Neural cell (in vitro differentiated cells): ENCODE measurements at regions not wholly inside any gene's neighbourhood (a gene's known extent, or its start where the extent isn't known, plus 50 kb on each side); places are given as distances from the start of the nearest gene placed in this dataset.

Experiments used
- H2AFZ ChIP-seq: fragments of 200-600, 300-800 bp; sonication (generic), shearing (Covaris generic); 2 replicates; pipeline ENCODE4 v1.6.0; 2014; ENCODE audit warnings: low read depth, mild to moderate bottlenecking, antibody characterized with exemption, low read length, moderate library complexity
- H3F3A ChIP-seq: fragments of 200-600 bp; shearing (Covaris generic); 2 replicates; pipeline ENCODE4 v1.6.1; 2016; ENCODE audit warnings: mild to moderate bottlenecking, moderate library complexity, mixed read lengths, antibody characterized with exemption, low read length; ENCODE audit not compliant: insufficient read depth, poor library complexity, severe bottlenecking
- H3K27ac ChIP-seq: fragments of 200-600, 300-800 bp; sonication (generic), shearing (Covaris generic); 2 replicates; pipeline ENCODE4 v1.5.1; 2014; ENCODE audit warnings: mild to moderate bottlenecking, low read length, moderate library complexity
- H3K27me3 ChIP-seq: fragments of 300-800, 200-600 bp; sonication (generic), shearing (Covaris generic); 2 replicates; pipeline ENCODE4 v1.6.0; 2014; ENCODE audit warnings: mild to moderate bottlenecking, low read depth, low read length, moderate library complexity; ENCODE audit not compliant: insufficient read depth
- H3K36me3 ChIP-seq: fragments of 300-800, 200-600 bp; sonication (generic), shearing (Covaris generic); 2 replicates; pipeline ENCODE4 v1.5.1; 2014; ENCODE audit warnings: mild to moderate bottlenecking, antibody characterized with exemption, low read length, moderate library complexity; ENCODE audit not compliant: insufficient read depth
- H3K4me2 ChIP-seq: fragments of 300-800, 200-600 bp; sonication (generic), shearing (Covaris generic); 2 replicates; pipeline ENCODE4 v1.6.0; 2014; ENCODE audit warnings: mild to moderate bottlenecking, low read length
- H3K4me3 ChIP-seq: fragments of 300-800, 200-600 bp; sonication (generic), shearing (Covaris generic); 2 replicates; pipeline ENCODE4 v1.5.1; 2014; ENCODE audit warnings: mild to moderate bottlenecking, low read length, moderate library complexity
- H3K79me2 ChIP-seq: fragments of 200-600 bp; shearing (Covaris generic); replicated peaks from 2 replicates; pipeline ENCODE4 v1.6.0; 2014; ENCODE audit warnings: mild to moderate bottlenecking, low read length, moderate library complexity; ENCODE audit not compliant: insufficient read depth
- H3K9ac ChIP-seq: fragments of 300-800, 200-600 bp; sonication (generic), shearing (Covaris generic); 2 replicates; pipeline ENCODE4 v1.6.1; 2016; ENCODE audit warnings: mild to moderate bottlenecking, low read length, mixed read lengths
- H3K9me2 ChIP-seq: fragments of 200-600 bp; shearing (Covaris generic); 2 replicates; pipeline ENCODE4 v1.6.1; 2016; ENCODE audit warnings: mild to moderate bottlenecking, low read length, mixed read lengths; ENCODE audit not compliant: insufficient read depth
- H3K9me3 ChIP-seq: fragments of 200-600, 300-800 bp; sonication (generic), shearing (Covaris generic); 2 replicates; pipeline ENCODE4 v1.6.1; 2016; ENCODE audit warnings: mild to moderate bottlenecking, mixed run types, low read length, moderate library complexity, mixed read lengths
- H4K20me1 ChIP-seq: fragments of 200-600 bp; shearing (Covaris generic); 2 replicates; pipeline ENCODE4 v1.6.1; 2016; ENCODE audit warnings: mild to moderate bottlenecking, mixed run types; ENCODE audit not compliant: insufficient read depth
- EP300 ChIP-seq: fragments of 450-650 bp; conservative IDR thresholded peaks from 2 replicates; pipeline ENCODE4 v1.6.1; 2014; ENCODE audit warnings: antibody characterized with exemption, mild to moderate bottlenecking, moderate library complexity; ENCODE audit not compliant: poor library complexity, severe bottlenecking
- EZH2 ChIP-seq: fragments of 200-600, 300-800 bp; shearing (Covaris generic), sonication (generic); IDR thresholded peaks from 2 replicates; pipeline ENCODE4 v1.6.1; 2014; ENCODE audit warnings: antibody characterized with exemption, low read length, borderline replicate concordance, mild to moderate bottlenecking; ENCODE audit not compliant: insufficient read depth, poor library complexity, severe bottlenecking
- MXI1 ChIP-seq: fragments of 450-650 bp; conservative IDR thresholded peaks from 2 replicates; pipeline ENCODE4 v1.6.1; 2014; ENCODE audit warnings: antibody characterized with exemption, mild to moderate bottlenecking; ENCODE audit not compliant: poor library complexity, severe bottlenecking
- POLR2AphosphoS5 ChIP-seq: IDR thresholded peaks from 2 replicates; pipeline ENCODE4 v1.6.1; 2012
- RAD21 ChIP-seq: fragments of 450-650 bp; conservative IDR thresholded peaks from 2 replicates; pipeline ENCODE4 v1.6.1; 2014; ENCODE audit warnings: antibody characterized with exemption, mild to moderate bottlenecking, moderate library complexity
- REST ChIP-seq: IDR thresholded peaks from 2 replicates; pipeline ENCODE4 v1.6.1; 2012; ENCODE audit warnings: borderline replicate concordance
- SMC3 ChIP-seq: fragments of 450-650 bp; conservative IDR thresholded peaks from 2 replicates; pipeline ENCODE4 v1.6.1; 2014; ENCODE audit warnings: antibody characterized with exemption, mild to moderate bottlenecking, moderate library complexity; ENCODE audit not compliant: poor library complexity
- TAF1 ChIP-seq: IDR thresholded peaks from 2 replicates; pipeline ENCODE4 v1.6.1; 2012; ENCODE audit warnings: low read depth
- TF ChIP-seq, protein P1 (sequence below): fragments of 450-650 bp; IDR thresholded peaks from 2 replicates; pipeline ENCODE4 v1.5.1; 2014; ENCODE audit warnings: antibody characterized with exemption, mild to moderate bottlenecking, moderate library complexity; ENCODE audit not compliant: poor library complexity, severe bottlenecking

DNA sequence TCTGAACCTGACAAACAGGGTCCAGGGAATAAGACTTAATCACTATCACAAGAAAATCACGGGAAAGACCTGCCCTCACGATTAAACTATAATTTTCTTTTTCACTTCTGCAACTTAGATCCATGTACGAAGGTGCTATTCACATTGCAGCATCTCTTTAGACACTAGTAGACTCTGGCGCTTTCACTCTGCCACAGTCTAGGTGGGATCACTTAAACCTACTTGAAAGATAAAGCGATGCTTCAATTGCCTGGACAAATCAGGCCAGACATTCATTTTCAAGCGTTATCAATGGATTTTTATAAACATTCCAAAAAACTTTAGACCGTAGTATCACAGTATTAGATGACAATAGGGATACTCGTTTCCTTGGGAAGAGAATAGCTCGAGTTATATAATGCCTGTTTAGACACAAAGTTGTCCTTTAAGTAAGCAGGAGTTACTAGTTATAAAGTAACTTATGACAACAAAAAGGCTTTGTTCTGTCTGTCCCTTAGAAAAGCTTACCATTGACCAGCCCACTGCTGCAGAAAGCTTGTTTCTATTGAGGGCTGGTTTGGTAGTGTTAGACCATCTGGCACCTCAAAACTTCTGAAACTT lies 367.3 kb downstream of the UTRN start:
- Histone ChIP-seq H3K9me3 (no peaks in the 10 kb centered on the region), H3K9ac (no peak overlapping the region), H4K20me1 (no peaks in the 10 kb centered on the region)

GRCh38 chr6:144653885-144654505 lies 368.9 kb downstream of the UTRN start:
- Histone ChIP-seq H3K27me3 (no peaks in the 10 kb centered on the region), H3K9ac (no peak overlapping the region), H2AFZ (no peak overlapping the region), H3K4me2 (no peak overlapping the region), H3K79me2 (no peaks in the 10 kb centered on the region), H3K9me2 (no peaks in the 10 kb centered on the region), H3K9me3 (no peaks in the 10 kb centered on the region), H3K36me3 (no peaks in the 10 kb centered on the region), H4K20me1 (no peaks in the 10 kb centered on the region), H3F3A (peaks cover 3% of the 10 kb centered on the region), H3K4me3 (no peak overlapping the region), H3K27ac (no peak overlapping the region)
- no peak for TF ChIP-seq TAF1
- TF ChIP-seq, protein P1, sequence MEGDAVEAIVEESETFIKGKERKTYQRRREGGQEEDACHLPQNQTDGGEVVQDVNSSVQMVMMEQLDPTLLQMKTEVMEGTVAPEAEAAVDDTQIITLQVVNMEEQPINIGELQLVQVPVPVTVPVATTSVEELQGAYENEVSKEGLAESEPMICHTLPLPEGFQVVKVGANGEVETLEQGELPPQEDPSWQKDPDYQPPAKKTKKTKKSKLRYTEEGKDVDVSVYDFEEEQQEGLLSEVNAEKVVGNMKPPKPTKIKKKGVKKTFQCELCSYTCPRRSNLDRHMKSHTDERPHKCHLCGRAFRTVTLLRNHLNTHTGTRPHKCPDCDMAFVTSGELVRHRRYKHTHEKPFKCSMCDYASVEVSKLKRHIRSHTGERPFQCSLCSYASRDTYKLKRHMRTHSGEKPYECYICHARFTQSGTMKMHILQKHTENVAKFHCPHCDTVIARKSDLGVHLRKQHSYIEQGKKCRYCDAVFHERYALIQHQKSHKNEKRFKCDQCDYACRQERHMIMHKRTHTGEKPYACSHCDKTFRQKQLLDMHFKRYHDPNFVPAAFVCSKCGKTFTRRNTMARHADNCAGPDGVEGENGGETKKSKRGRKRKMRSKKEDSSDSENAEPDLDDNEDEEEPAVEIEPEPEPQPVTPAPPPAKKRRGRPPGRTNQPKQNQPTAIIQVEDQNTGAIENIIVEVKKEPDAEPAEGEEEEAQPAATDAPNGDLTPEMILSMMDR: no peak
- TF ChIP-seq SMC3: no peak
- TF ChIP-seq POLR2AphosphoS5: no peak
- TF ChIP-seq RAD21: no peak

More for the DNA sequence above, 367.3 kb downstream of the UTRN start:
- Histone ChIP-seq H3K27me3 (no peaks in the 10 kb centered on the region), H2AFZ (no peak overlapping the region), H3K27ac (no peak overlapping the region), H3K79me2 (no peaks in the 10 kb centered on the region), H3K4me2 (no peak overlapping the region), H3K9me2 (no peaks in the 10 kb centered on the region), H3F3A (peaks cover 3% of the 10 kb centered on the region), H3K36me3 (no peaks in the 10 kb centered on the region), H3K4me3 (no peak overlapping the region)
- TF ChIP-seq EP300 (no peak), EZH2 (no peak), SMC3 (no peak), REST (no peak), MXI1 (no peak), POLR2AphosphoS5 (no peak), RAD21 (no peak), TAF1 (no peak)
- TF ChIP-seq, protein P1: no peak
